Hematopoietic multipotent progenitor cell treated with erythropoietin and hydrocortisone succinate and interleukin-3 and kit ligand, for 6 days (in vitro differentiated cells): ENCODE measurements at regions not wholly inside any gene's neighbourhood (a gene's known extent, or its start where the extent isn't known, plus 50 kb on each side); places are given as distances from the start of the nearest gene placed in this dataset.
A peak's percentile ranks its signal among the peaks of the same experiment; 100 is the strongest.

Experiments used
- DNase-seq: peaks from one replicate; pipeline ENCODE4 v3.0.0-alpha.2; 2015

DNA sequence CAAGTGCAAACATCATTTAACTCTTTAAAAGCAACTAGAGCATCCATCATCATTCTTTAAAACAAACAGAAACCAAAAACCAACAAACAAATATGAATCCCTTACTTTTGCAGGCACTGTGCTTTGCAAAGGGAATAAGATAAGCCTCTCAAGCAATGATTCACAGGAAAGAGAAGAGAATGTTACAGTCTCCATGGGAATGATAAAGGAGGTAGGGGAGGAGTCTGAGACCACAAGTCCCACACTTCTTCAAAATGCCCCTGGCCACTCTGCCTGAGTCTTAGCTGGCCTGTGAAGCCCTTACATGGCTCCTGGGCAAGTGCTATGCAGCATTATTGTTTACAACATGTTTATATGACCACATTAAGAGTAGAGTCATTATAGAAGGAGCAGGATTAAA is 257.7 kb upstream of the MARCKS start:
- peak; percentile 9 for DNase-seq

DNA sequence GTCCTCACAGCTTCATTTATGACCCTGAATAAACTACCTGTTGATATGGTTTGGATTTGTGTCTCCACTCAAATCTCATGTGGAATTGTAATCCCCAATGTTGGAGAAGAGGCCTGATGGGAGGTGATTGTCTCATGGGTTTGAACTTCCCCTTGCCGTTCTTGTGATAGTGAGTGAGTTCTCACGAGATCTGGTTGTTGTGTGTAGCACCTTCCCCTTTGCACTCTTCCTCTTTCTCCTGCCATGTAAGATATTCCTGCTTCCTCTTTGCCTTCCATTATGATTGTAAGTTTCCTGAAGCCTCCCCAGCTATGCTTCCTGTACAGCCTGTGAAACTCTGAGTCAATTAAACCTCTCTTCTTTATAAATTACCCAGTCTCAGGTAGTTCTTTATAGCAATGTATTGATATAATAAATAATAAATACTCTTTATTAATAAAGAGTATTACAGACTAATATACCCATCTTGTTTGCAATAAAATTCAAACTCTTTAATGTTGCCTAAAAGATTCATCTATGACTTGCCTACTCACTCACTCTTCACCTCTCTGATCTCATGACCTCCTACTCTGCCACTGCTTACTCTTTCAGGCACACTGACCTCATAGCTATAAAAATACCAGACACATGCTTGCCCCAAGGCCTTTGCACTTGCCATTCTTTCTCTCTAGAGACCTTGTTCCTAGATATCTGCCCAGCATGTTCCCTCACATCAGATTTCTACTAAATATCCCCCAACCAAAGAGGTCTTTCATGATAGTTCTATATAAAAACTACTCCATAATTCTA is 256.4 kb upstream of the MARCKS start:
- DNase-seq, result peak; percentile 10

DNA sequence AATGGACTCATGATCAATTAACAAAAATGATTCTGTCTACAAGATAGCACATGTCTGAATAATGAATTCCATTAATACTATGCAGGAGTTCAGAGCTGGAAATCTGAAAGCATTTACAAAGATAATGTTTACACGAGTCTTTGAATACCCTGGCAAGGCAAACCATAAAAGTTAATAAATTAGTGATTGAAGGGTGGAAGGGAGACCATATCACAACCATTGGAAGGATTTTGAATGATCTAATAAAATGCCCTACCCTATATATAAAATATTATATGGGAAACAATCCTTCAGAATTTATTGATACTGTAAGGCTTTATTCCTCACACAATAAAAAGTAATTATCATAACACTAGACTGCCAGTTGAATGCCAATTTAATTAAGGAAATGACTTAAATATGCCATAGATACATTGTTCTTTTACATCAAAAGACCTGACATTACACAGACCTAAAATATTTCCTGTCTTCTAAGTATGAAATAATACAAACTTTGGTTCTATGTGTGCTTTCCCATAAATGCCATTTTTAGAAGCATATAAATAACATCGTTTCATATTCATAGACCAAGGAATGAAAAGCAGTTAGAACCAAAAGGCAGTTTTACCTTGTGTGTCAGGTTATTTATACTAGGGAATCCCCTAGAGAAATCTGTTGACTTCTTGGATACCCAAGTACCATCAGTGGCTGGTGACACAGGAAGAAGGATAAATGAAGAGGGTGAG is 249.2 kb upstream of the MARCKS start:
- no peak for DNase-seq

DNA sequence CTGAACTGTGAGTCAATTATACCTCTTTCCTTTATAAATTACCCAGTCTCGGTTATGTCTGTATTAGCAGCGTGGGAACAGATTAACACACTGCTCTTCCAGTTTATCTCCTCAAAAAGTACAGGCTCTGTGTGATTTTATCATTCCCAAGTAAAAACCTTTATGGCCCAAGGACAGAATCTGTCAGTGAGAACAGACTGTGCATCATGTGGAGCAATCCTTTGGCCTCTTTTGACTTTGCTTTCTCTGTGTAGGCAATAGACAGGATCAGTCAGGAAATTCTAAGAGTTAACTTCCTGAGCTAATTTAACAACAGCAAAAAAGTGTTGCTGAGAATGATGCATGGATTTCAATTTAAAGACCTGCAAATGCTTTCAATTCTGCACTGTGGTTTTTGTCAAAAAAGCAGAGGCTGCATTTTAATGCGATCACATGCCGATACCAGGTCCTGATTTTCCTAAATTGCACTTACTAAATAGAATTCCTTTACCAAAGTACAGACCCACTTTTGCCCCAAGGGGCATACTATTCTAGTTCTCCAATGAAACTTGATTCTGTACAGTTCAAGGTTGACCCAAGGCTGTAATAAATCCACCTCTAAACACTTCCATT is 246.7 kb upstream of the MARCKS start:
- DNase-seq, result no peak

DNA sequence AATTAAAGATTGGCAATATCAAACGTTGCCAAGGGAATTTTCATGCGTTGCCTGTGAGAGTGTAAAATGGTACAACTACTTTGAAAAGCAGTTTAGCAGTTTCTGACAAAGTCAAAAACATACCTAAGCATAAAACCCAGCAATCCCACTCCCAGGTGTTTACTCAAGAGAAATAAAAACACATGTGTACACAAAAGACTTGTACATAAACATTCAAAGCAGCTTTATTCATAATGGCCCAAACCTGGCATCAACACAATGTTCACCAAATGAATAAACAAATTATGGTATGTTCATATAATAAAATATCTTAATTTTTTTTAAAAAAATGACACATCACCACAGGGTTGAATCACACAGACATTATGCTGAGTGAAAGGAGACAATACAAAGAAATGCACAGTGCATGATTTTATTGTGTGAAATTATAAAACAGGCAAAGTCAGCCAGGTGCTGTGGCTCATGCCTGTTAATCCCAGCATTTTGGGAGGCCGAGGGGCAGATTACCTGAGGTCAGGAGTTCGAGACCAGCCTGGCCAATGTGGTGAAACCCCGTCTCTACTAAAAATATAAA is 240.4 kb upstream of the MARCKS start:
- DNase-seq, result no peak

DNA sequence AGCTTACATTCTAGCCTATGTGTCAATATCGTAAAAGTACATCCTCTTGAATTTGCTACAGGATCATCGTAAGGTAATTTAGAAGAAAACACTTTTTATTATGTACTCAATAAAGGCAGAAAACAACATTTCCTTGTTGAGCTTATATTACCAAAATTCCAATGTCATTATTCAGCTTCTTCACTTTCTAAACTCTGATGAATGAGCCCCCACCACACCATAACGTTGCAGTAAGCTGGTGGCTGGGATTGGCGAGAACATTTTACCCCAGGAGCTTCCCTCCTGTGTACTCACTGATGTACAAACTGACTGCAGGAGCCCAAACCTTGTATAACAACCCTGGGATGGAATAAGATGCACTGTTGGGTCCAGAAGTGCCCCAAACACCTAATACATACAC is 238.1 kb upstream of the MARCKS start:
- DNase-seq, result no peak

DNA sequence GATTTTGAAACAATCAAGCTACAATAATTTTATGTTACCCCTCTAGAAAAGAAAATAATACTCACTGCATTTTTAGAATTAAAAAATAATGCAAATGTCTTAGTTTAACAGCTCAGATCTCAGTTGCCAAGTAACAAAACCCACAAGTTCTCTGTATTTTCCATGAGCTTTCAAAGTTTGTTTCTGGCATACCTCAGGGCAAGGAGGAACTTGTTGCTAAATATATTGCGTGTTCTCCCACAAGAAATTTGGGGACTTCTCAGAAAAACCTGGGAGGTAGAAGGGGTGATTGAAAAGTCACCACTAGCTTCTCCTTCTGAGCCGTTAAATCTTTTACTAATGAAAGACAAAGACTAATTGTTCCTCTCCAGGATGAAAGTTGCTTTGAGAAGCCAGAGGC is 236.8 kb upstream of the MARCKS start:
- peak; percentile 14 for DNase-seq

DNA sequence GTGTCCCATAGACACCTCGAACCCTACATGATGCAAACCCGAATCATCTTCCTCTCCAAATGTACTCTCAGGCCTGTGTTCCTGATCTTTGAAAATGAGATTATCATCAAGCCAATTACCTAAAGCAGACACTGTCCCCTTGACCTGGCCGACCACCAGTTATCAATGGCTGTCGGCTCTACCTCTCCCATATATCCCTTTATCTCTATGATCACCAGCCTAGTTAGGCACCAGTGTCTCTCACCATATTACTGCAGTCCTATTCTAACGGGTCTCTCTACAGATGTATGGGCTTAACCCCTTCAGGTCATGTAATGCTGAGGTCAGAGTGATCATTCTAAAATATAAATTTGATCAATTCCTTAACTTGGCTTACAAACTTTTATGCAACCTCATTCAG is 234.9 kb upstream of the MARCKS start:
- no peak for DNase-seq

DNA sequence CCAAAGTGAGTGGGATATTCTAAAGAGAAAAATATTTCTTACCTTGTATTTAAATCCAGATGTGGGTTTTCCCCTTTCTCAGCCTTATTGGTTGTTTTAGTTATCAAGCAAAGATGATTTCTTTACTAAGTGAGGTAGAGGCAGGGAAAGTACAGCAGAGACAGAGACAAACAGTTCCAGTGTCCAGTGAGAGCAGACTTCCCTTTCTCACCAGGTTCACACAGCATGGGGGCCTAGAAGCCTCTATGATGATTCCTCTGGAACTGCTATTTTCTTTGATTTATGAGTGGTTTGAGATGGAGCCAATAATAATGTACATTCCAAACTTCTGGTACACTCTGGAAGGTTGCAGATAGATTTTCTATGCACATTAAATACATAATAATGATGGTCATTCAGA is 234.0 kb upstream of the MARCKS start:
- no peak for DNase-seq

DNA sequence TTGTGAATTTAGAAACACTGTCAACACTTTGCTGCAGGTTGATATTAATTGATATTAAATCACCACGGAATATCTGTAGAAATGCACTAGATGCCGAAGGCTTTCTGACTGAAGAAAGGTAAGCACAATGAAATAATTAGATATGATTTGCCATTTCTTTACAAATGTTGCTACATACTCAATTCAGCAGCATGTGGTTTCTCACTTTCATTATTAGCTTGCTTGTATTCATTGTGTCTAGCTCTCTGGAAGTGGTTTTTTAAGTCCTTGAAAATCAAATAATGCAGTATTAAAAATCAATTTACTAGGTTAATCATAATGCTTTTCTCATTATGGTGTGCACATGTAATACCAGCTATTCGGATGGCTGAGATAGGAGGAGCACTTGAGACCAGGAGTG is 231.3 kb upstream of the MARCKS start:
- no peak for DNase-seq

DNA sequence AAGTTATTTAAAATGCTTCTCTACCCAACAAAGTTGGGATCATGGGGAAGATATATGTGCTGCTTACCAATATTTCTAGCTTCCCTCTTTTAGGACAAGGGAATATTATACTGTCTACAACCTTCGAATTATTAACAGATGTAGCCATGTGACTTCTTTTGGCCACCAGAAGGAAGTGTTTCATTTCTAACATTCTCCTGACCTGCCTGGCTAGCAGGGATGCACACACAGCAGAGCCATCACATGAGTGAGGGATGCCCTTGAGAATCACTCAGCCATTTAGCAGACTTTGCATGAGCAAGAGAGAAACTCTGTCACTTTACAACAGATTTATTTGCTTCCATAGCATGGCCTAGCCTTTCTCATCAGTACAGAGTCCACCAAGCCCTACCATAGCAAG is 230.7 kb upstream of the MARCKS start:
- DNase-seq, result no peak

DNA sequence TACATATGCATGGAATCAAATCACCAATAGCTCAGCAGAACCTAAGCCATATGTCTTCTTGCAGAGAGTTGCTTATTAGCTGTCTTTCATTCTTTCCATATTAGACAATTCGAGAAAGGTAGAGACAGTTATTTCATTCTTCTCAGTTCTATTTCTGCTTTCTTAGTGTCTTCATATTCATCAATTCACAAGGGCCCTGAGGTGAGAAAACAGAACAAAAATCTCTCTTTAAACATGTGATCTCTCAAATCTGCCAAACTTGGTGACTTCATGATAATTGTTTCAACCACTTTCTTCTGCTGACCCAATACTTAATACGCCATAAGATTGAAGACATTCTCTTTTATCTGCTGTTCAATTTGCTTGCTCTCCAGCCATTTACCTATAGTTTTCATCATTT is 229.7 kb upstream of the MARCKS start:
- no peak for DNase-seq

DNA sequence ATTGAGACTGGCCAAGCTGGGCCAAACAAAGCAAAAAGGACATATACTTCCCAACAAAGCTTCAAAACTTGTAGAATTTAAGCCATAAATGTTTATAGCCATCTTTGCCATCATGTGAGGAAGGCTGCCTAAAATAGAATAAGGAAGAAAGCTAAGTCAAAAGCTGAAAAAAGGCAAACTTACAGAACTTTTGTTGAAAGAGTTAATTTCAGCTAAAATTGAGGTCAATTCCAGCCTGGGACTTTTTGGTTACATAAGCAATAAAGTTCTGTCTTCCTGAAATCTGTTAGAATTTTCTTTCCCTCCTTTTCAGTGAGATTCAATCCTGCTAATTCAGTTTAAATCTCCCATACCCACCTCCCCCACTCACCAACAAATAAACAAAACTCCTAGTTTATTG is 227.9 kb upstream of the MARCKS start:
- DNase-seq, result no peak

DNA sequence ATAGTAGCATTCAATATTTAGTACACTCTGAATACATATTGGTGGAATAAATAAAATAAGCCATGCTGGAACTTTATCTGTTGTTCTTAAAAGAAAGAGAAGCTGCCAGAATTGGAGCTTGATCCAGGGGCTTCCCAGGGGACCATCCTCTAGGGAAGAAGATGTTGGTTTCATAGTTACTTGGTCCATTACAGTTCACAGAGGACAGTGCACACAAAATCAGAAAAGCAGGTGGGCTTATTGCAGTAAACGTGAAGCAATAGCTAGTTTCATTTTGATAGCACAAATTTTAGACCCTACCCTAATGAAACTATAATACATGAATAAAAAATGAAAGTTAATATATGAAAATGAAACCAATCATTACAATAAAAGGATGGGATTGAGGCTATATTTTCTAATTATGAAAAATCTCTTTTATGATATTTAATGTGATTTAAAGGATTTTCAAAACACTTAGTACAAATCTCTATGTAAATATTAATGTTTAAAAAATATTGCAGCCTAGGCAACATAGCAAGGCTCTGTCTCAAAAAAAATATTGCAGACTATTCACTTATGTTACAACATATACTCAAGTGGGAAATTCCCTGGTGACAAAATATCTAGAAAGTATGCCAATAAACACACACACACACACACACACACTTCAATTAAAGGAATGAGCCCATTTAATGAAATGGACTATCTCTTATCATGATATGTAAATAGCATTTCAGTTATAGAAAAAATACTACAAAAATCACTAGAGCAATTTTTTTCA is 227.0 kb upstream of the MARCKS start:
- DNase-seq, result no peak

DNA sequence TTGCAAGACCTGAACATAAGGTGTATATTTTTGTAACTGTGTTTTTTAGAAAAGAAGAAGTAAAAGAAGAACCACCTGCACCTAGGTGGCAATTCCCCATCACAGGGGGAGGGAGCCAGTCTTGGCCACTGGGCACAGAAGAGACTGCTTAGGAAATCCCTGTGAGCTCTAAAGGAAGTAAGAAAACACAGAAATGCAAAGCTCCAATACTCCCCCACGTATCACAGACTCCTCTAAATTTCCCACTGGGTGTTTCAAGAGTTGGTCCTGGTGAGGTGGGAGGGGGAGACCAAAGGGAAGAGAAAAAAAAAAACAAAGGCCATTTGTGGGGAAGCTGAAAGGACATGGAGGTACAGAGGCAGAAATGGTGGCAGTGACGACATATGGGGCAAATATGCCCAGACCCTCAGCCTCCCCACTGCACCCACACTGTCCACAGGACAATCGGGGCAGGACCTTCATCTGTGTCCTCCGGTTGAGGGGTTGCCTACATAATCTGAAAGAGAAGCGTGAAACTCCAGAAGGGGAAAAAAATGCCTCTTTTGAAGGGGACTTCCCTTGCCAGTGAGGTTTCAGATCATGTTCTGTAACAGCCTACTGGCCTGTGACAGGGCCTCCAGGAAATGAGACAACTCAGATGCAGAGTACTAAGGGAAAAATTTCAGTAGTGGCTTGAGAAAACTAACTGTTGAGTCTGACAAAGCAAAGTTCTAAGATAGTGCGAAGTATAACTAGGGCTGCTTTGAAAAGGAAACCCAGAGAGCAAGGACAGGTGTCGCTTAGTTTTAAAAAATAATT is 226.2 kb upstream of the MARCKS start:
- DNase-seq, result no peak

DNA sequence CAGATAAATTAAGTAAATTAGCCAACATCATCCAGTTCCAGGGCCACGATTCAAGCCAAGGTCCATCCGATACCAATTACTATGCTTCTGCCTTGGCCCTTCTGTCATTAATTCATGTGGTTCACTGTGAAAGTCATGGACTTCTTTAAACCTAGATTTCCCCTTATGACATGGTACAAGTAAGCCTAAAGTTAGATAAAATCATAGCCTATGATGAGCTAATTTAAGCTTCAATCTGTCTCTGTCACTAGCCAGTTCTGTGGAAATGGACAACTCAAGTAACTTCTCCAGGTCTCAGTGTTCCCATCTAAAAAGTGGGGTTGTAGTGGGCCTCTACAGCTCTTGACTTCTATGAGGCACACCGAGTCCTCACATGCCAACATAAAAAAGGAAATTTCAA is 225.5 kb upstream of the MARCKS start:
- DNase-seq, result no peak

DNA sequence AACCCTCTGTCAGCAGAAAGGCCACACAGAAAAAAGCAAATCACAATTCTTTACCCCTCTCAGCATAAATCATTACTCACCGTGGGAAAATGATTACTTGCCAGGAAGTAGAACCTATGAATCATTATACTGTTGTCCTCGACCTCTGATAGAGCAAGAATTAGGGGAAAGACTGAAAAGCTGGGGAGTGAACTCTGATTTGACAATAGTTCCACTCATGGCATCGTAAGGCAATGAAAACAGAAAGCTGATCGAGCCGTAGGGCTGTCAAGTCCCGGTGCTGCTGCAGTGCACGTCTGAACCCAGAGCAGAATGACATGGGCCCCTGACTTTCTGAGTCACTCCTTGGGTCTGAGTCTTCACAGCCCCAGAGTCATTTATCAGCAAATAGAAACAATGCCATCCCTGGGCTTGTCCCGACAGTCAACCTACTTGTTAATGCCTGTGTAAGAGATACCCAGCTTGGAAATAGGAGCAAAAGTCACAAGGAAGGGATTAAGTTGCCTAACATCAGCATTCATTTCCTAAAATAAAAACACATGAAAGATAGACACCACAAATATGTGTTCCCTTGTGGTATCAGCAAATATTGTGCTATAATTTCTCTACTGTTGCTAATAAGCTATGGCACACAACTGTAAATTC is 224.8 kb upstream of the MARCKS start:
- no peak for DNase-seq

DNA sequence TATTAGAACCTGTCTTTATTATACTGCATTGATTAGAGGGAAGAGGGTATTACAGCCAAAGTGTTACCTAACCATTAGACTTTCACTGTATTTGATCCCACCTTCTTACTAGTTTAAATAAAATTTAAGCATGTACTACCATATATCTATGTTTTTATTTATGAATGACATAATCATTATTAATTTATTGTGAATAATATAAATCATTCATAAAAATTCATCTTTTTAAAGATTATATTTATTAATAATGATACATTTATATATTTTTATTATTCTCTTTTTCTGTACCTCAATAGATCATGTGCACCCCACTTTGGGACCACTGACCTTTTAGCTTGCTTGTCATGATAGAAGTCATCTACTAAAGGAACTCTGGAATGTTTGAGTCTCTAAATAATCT is 223.5 kb upstream of the MARCKS start:
- DNase-seq, result no peak

DNA sequence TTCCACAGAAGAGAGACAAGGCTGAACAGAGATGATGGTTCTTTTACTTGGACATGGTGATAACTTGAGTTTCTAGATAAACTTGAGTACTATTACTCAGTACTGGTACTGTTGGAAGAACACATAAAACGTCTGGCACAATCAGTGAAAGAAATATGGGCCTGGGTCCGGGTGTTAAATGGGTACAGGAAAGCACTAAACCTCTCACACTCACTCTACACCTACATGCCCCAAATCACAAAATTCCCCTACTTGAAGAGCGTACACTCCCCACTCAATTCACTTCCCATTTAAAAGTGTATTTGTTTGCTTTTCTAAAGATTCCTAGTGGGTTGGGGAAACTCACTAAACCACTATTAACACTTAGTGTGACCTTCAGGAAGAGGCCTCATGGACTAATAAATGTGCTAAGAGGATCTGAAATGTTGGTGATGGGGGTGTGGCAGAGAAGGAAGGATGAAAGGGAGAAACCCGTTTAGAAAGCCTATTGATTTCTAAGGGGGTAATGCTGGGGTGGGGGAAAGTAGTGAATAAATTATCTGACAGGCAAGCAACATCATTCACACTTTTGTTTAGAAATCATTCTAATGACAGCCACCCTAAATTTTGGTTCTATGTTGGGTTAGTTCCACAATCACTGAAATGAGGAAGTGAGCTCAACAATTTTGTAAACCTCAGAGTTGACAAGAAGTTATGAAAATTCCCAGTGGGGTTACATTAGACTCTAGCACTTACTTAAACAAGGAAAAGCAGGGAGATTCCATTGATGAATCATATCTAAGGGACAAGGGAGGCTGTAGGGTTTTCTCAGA is 222.6 kb upstream of the MARCKS start:
- DNase-seq, result peak; percentile 32

DNA sequence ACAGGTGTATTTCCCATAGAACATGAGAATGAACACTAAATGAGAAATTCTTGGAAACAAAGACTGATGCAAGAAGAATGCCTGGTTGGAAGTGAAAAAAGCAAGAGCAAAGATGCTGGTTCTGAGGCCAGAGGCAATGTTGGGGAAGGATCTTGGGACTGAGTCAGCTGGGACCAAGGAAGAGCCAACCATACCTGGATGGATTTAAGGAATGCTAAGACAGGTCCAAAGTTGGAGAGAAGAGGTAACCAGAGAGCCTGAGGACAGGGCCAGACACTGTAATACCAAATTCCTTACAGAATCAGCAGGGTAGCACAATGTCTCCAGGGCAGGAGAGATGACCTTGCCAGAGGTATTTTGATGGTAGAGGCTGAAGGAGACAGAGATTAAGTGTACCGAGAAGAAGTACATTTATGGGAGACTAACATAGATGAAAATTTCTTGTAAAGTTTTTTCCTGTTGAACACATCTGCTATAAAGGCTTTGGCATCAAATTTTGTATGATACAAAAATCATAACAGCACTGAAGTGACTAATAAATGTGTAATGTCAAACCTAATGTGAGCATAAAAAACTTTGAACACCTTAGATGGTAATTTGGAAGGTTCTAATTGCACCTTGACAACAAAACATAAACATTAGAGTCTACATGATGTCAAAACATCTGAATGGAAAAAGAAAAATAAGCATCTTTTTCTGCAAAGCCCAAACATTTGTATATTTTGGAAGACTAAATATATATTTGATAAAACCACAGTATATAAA is 221.7 kb upstream of the MARCKS start:
- DNase-seq, result no peak
